ENCODE measurements at regions not wholly inside any gene's neighbourhood (a gene's known extent, or its start where the extent isn't known, plus 50 kb on each side); places are given as distances from the start of the nearest gene placed in this dataset.

- no peak for TF ChIP-seq CTCF (conservative IDR thresholded peaks at IDR 0.05; ENCODE audit: control insufficient read depth, insufficient read depth, low read depth, low read length)
- DNase-seq (ENCODE audit: low read depth) = peak; percentile 56
- H3K4me3 ChIP-seq (ENCODE audit: control insufficient read depth, low read depth, low read length) = no peak overlapping the region
These were observed 301.7 kb upstream of the KAZN start for GRCh38 chr1:14296795-14297194.

- H3K4me3 ChIP-seq (ENCODE audit: control insufficient read depth, low read depth, low read length) = no peak overlapping the region
- DNase-seq (ENCODE audit: low read depth) = no peak
- TF ChIP-seq CTCF (conservative IDR thresholded peaks at IDR 0.05; ENCODE audit: control insufficient read depth, insufficient read depth, low read depth, low read length) = no peak
These were observed 301.1 kb upstream of the KAZN start for GRCh38 chr1:14297356-14297755.

- DNase-seq (ENCODE audit: low read depth) = no peak
- no peak for TF ChIP-seq CTCF (conservative IDR thresholded peaks at IDR 0.05; ENCODE audit: control insufficient read depth, insufficient read depth, low read depth, low read length)
- no peak overlapping the region for H3K4me3 ChIP-seq (ENCODE audit: control insufficient read depth, low read depth, low read length)
These were observed 299.7 kb upstream of the KAZN start for GRCh38 chr1:14298806-14299205.

DNA sequence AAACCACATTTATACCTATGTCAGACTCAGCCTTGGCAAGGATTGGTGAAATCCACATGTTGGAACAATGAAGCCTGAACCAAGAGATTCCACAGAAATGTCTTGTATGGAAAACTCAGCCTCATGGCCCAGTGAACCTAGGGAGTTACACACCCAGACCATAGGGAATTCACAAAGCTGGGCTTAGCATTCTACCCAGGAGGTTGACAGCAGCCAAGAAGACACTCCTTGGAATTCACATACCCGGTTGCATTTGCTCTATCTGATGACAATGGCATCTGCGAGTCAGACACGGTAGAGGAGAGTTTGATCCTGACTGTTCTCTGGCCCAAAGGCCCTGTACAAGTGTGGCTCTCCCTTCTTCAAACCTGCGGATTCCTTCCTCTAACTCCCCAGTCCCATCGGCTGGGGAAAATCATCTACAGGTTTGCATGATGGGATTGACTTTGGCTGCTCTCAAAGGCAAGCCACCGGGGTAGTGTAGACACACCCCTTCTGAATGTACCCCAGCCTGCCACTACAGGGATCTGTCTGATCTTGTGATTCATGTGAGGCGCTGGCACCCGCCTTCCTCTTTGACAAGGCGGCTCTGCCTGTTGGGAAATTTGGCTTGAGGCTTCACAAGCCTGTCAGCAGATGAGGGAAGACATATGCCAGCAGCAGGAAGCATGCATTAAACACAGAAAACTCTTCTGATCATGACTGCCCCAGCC is 297.3 kb upstream of the KAZN start:
- peak; percentile 4 for DNase-seq (ENCODE audit: low read depth)
- no peak for TF ChIP-seq CTCF (conservative IDR thresholded peaks at IDR 0.05; ENCODE audit: control insufficient read depth, insufficient read depth, low read depth, low read length)
- no peak overlapping the region for H3K4me3 ChIP-seq (ENCODE audit: control insufficient read depth, low read depth, low read length)

- no peak for TF ChIP-seq CTCF (conservative IDR thresholded peaks at IDR 0.05; ENCODE audit: control insufficient read depth, insufficient read depth, low read depth, low read length)
- no peak for DNase-seq (ENCODE audit: low read depth)
- no peak overlapping the region for H3K4me3 ChIP-seq (ENCODE audit: control insufficient read depth, low read depth, low read length)
These were observed 296.8 kb upstream of the KAZN start for GRCh38 chr1:14301704-14302024.

DNA sequence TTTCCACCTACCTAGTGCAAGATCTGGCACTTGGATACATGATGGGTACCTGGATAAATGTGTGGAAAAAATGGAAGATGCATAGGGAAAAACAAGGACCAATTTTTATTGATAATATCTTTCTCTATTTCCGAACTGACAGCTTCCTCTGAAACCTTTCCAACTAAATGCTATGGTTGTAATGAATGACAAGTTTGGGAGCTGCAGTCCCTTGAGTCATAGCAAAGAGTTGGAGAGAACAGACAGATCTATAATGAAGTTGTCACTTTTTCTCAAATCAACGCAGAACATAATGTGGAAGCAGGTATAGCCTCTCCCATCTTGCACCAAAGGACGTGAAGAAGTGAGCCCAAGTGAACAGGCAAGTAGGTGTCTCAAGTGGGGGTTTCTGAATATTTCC is 296.5 kb upstream of the KAZN start:
- TF ChIP-seq CTCF (conservative IDR thresholded peaks at IDR 0.05; ENCODE audit: control insufficient read depth, insufficient read depth, low read depth, low read length) = no peak
- DNase-seq (ENCODE audit: low read depth) = no peak
- no peak overlapping the region for H3K4me3 ChIP-seq (ENCODE audit: control insufficient read depth, low read depth, low read length)

GRCh38 chr1:14303011-14303410 is 295.5 kb upstream of the KAZN start:
- no peak overlapping the region for H3K4me3 ChIP-seq (ENCODE audit: control insufficient read depth, low read depth, low read length)
- TF ChIP-seq CTCF (conservative IDR thresholded peaks at IDR 0.05; ENCODE audit: control insufficient read depth, insufficient read depth, low read depth, low read length) = no peak
- DNase-seq (ENCODE audit: low read depth) = no peak
